Nephron progenitor cell (in vitro differentiated cells): ENCODE measurements at regions not wholly inside any gene's neighbourhood (a gene's known extent, or its start where the extent isn't known, plus 50 kb on each side); places are given as distances from the start of the nearest gene placed in this dataset.

Experiments used
- DNase-seq: peaks from one replicate; pipeline ENCODE4 v3.0.0; 2021
- H3K27ac Mint-ChIP-seq: 2 replicates; pipeline ENCODE4 v1.8.0; 2021; ENCODE audit warnings: mild to moderate bottlenecking, moderate library complexity, mixed read lengths
- H3K27me3 Mint-ChIP-seq: 2 replicates; pipeline ENCODE4 v1.8.0; 2021; ENCODE audit warnings: mild to moderate bottlenecking, low read depth, mixed read lengths; ENCODE audit not compliant: poor library complexity
- H3K36me3 Mint-ChIP-seq: 2 replicates; pipeline ENCODE4 v1.8.0; 2021; ENCODE audit warnings: low read depth, mixed read lengths
- H3K4me1 Mint-ChIP-seq: 2 replicates; pipeline ENCODE4 v1.8.0; 2021; ENCODE audit warnings: mixed read lengths
- H3K4me3 Mint-ChIP-seq: 2 replicates; pipeline ENCODE4 v1.8.0; 2021; ENCODE audit warnings: mild to moderate bottlenecking, moderate library complexity, mixed read lengths
- H3K9me3 Mint-ChIP-seq: 2 replicates; pipeline ENCODE4 v1.8.0; 2021; ENCODE audit warnings: mild to moderate bottlenecking, moderate library complexity, mixed read lengths
- TF ChIP-seq, protein P1 (sequence below): fragments of 200-600 bp; sonication (generic); IDR thresholded peaks from 2 replicates; pipeline ENCODE4 v1.5.0; 2021; ENCODE audit warnings: antibody characterized with exemption

- TF ChIP-seq, protein P1, sequence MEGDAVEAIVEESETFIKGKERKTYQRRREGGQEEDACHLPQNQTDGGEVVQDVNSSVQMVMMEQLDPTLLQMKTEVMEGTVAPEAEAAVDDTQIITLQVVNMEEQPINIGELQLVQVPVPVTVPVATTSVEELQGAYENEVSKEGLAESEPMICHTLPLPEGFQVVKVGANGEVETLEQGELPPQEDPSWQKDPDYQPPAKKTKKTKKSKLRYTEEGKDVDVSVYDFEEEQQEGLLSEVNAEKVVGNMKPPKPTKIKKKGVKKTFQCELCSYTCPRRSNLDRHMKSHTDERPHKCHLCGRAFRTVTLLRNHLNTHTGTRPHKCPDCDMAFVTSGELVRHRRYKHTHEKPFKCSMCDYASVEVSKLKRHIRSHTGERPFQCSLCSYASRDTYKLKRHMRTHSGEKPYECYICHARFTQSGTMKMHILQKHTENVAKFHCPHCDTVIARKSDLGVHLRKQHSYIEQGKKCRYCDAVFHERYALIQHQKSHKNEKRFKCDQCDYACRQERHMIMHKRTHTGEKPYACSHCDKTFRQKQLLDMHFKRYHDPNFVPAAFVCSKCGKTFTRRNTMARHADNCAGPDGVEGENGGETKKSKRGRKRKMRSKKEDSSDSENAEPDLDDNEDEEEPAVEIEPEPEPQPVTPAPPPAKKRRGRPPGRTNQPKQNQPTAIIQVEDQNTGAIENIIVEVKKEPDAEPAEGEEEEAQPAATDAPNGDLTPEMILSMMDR, result no peak
- DNase-seq, result no peak
- Mint-ChIP-seq H3K36me3 (no peaks in the 10 kb centered on the region), H3K27ac (no peak overlapping the region), H3K4me3 (no peak overlapping the region), H3K27me3 (no peaks in the 10 kb centered on the region), H3K4me1 (peaks cover 8% of the 10 kb centered on the region), H3K9me3 (no peaks in the 10 kb centered on the region)
Observed at GRCh38 chr9:7507566-7508270, 291.9 kb downstream of the DMAC1 start.

DNA sequence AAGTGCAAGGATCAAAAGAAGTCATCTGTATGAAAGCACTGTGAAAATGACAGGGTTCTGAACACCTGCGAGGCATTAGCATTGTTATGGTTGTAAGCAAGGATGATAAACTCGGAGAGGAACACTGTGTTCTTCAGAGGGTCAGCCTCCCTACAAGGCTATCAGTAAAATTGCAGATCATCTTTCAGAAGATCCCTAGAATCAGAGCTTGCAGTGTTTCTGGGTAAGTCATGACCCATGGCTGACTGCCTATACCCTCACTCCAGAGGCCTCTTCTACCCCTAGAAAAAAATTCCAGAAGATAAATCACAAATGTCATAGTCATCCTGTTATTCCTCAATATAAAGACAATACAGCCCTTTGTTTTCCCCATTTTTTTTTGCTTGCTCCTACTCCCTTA, 292.6 kb downstream of the DMAC1 start:
- no peak overlapping the region for H3K4me3 Mint-ChIP-seq
- no peak for DNase-seq
- peaks cover 8% of the 10 kb centered on the region for H3K4me1 Mint-ChIP-seq
- no peaks in the 10 kb centered on the region for H3K27me3 Mint-ChIP-seq
- H3K9me3 Mint-ChIP-seq, result no peaks in the 10 kb centered on the region
- H3K36me3 Mint-ChIP-seq, result no peaks in the 10 kb centered on the region
- TF ChIP-seq, protein P1, result no peak
- no peak overlapping the region for H3K27ac Mint-ChIP-seq

- Mint-ChIP-seq H3K4me1 (no peaks in the 10 kb centered on the region), H3K9me3 (peaks cover 3% of the 10 kb centered on the region), H3K27ac (no peak overlapping the region), H3K4me3 (no peak overlapping the region), H3K36me3 (no peaks in the 10 kb centered on the region), H3K27me3 (no peaks in the 10 kb centered on the region)
- TF ChIP-seq, protein P1, result no peak
- DNase-seq, result no peak
Observed at GRCh38 chr9:7500521-7500920, 299.1 kb downstream of the DMAC1 start.

DNA sequence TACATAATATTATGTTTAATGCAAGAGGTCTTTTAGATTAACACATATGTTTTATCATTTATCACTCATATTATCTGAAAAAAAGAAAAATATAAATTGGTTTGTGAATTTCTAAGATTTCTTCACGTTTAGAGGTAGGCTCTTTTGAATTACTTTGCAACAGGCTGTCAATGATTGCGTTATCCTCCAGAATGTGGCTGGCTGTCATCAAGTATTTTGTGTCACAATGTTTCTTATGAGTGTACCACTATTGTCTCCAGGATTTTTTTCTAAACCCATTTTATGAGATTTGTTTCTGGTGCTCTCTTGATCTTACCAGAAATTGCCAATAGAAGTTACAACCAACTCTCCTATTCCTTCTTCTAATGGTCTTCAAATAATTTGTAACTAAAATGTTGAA, 307.9 kb downstream of the DMAC1 start:
- H3K27me3 Mint-ChIP-seq, result peaks cover 11% of the 10 kb centered on the region
- H3K36me3 Mint-ChIP-seq, result no peaks in the 10 kb centered on the region
- no peak overlapping the region for H3K4me3 Mint-ChIP-seq
- H3K9me3 Mint-ChIP-seq, result peaks cover 8% of the 10 kb centered on the region
- DNase-seq, result no peak
- TF ChIP-seq, protein P1, result no peak
- peaks cover 16% of the 10 kb centered on the region for H3K4me1 Mint-ChIP-seq
- H3K27ac Mint-ChIP-seq, result no peak overlapping the region

DNA sequence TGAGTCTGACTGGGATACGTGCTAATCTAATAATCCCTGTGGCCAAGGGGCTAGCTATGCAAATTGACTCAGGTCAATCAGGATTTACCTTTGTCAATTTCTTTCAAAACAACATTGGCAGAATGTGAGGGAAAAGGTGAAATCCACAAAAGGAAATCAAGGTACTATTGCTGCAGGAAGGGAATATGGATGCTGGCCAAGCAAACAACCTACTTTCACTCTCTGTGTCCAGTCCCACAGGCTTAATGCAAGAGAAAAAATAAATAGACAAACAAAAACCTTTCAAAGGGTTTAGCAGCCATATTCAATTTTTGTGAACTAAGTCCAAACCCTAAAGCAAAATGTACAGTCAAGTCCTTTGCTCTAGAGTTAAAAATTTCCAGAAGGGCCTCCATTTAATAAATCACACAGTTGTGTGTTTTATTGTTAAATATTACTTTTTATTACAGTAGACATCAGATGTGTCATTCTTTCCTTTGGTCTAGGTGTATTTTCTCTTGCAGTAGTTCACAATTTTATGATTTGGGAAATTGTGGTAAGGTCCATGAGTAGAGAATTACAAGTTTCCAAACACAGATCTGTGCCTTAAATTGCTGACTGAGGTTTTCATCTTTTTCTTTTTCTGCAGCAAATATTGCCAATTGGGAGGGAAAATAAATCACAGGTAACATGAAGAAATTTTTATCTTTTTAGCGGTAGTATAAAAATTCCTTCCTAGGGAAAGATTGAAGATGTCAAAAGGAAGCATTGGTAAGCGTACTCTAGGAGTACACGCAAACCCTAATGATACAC, 309.1 kb downstream of the DMAC1 start:
- H3K4me3 Mint-ChIP-seq, result no peak overlapping the region
- peaks cover 5% of the 10 kb centered on the region for H3K9me3 Mint-ChIP-seq
- peaks cover 16% of the 10 kb centered on the region for H3K4me1 Mint-ChIP-seq
- TF ChIP-seq, protein P1, result no peak
- H3K27ac Mint-ChIP-seq, result no peak overlapping the region
- H3K36me3 Mint-ChIP-seq, result no peaks in the 10 kb centered on the region
- DNase-seq, result no peak
- peaks cover 11% of the 10 kb centered on the region for H3K27me3 Mint-ChIP-seq
